ENCODE measurements at regions not wholly inside any gene's neighbourhood (a gene's known extent, or its start where the extent isn't known, plus 50 kb on each side); places are given as distances from the start of the nearest gene placed in this dataset.

DNA sequence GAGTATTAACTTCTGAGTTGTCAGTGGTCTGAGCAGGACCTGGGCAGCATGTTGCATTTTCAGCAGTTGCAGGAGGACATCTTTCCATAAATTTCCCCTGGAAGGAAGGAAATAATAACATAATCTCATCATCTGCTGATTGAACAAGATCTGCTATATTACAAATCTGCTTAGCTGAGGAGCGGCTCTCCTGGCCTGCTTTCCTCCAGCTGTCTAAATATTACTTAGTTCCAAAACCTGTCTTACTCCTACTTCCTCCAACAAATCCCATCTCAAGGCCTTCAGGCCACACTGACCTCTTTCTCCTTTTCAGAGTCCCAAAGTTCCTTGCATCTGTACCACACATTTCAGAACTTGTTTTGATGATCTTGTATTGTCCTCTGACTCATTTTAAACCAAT, 364.4 kb upstream of the MCTP2 start:
- no peaks in the 10 kb centered on the region for H3K4me1 ChIP-seq (ENCODE audit: insufficient read depth)
- H3K27ac ChIP-seq: no peak overlapping the region
- no peaks in the 10 kb centered on the region for H3K36me3 ChIP-seq (replicated peaks; ENCODE audit: insufficient read depth, low read depth)
- no peak overlapping the region for H2AFZ ChIP-seq
- no peaks in the 10 kb centered on the region for H3K9me2 ChIP-seq (replicated peaks; ENCODE audit: insufficient read depth)
- H3K9me3 ChIP-seq (ENCODE audit: low read depth): no peaks in the 10 kb centered on the region
- no peak for DNase-seq (ENCODE audit: low spot score)
- TF ChIP-seq EZH2phosphoT487 (IDR thresholded peaks at IDR 0.05; ENCODE audit: low read depth, severe bottlenecking, unreplicated experiment): no peak
- H3K79me2 ChIP-seq: no peaks in the 10 kb centered on the region
- no peak overlapping the region for H3K4me2 ChIP-seq
- H3K27me3 ChIP-seq: no peaks in the 10 kb centered on the region
- no peak overlapping the region for H3K4me3 ChIP-seq
- no peaks in the 10 kb centered on the region for H4K20me1 ChIP-seq (ENCODE audit: insufficient read depth, poor library complexity, severe bottlenecking)
- WGBS (ENCODE audit: low lambda C conversion rate, missing lambda C conversion rate): 96% methylated on average over 1 of the region's 1 CpG

DNA sequence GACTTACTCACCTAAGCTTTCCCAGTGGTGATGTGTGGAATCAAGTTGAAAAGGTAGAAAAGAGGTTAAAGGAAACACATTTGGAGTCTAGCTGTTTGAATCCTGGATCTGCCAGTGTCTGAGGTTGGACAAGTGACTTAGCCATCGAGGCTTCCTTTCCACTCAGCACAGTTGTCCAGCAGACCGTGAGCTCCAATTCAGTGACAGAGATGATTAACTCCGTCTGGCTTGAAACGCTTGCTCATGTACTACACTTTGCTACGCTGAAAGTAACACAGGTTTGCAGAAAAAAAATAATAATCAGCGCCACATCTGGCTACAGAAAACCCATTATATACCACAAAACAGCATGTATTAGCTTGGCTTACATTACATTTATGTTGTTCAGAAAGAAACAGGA, 364.9 kb upstream of the MCTP2 start:
- Histone ChIP-seq H2AFZ (no peak overlapping the region), H3K4me2 (no peak overlapping the region), H3K9me3 (ENCODE audit: low read depth) (no peaks in the 10 kb centered on the region), H3K36me3 (replicated peaks; ENCODE audit: insufficient read depth, low read depth) (no peaks in the 10 kb centered on the region), H4K20me1 (ENCODE audit: insufficient read depth, poor library complexity, severe bottlenecking) (no peaks in the 10 kb centered on the region), H3K4me3 (no peak overlapping the region), H3K9me2 (replicated peaks; ENCODE audit: insufficient read depth) (no peaks in the 10 kb centered on the region), H3K27ac (no peak overlapping the region), H3K79me2 (no peaks in the 10 kb centered on the region), H3K4me1 (ENCODE audit: insufficient read depth) (no peaks in the 10 kb centered on the region), H3K27me3 (no peaks in the 10 kb centered on the region)
- TF ChIP-seq CTCF (IDR thresholded peaks at IDR 0.05; ENCODE audit: poor library complexity): no peak
- no peak for TF ChIP-seq EZH2 (IDR thresholded peaks at IDR 0.05; ENCODE audit: borderline replicate concordance)
- TF ChIP-seq EZH2phosphoT487 (IDR thresholded peaks at IDR 0.05; ENCODE audit: low read depth, severe bottlenecking, unreplicated experiment): no peak
- DNase-seq (ENCODE audit: low spot score): no peak
- 78% methylated on average over 6 of the region's 6 CpGs for WGBS (ENCODE audit: low lambda C conversion rate, missing lambda C conversion rate)

GRCh38 chr15:93865586-93865985, 365.8 kb upstream of the MCTP2 start:
- DNase-seq (ENCODE audit: low spot score): no peak
- H3K9me2 ChIP-seq (replicated peaks; ENCODE audit: insufficient read depth): no peaks in the 10 kb centered on the region
- 71% methylated on average over 4 of the region's 4 CpGs for WGBS (ENCODE audit: low lambda C conversion rate, missing lambda C conversion rate)
- no peaks in the 10 kb centered on the region for H3K27me3 ChIP-seq
- H3K79me2 ChIP-seq: no peaks in the 10 kb centered on the region
- no peaks in the 10 kb centered on the region for H3K9me3 ChIP-seq (ENCODE audit: low read depth)
- no peaks in the 10 kb centered on the region for H4K20me1 ChIP-seq (ENCODE audit: insufficient read depth, poor library complexity, severe bottlenecking)
- no peak overlapping the region for H3K4me3 ChIP-seq
- TF ChIP-seq EZH2 (IDR thresholded peaks at IDR 0.05; ENCODE audit: borderline replicate concordance) (no peak), CTCF (IDR thresholded peaks at IDR 0.05; ENCODE audit: poor library complexity) (no peak), EZH2phosphoT487 (IDR thresholded peaks at IDR 0.05; ENCODE audit: low read depth, severe bottlenecking, unreplicated experiment) (no peak)
- H3K36me3 ChIP-seq (replicated peaks; ENCODE audit: insufficient read depth, low read depth): no peaks in the 10 kb centered on the region
- H2AFZ ChIP-seq: no peak overlapping the region
- H3K27ac ChIP-seq: no peak overlapping the region
- no peak overlapping the region for H3K4me2 ChIP-seq
- H3K4me1 ChIP-seq (ENCODE audit: insufficient read depth): no peaks in the 10 kb centered on the region

GRCh38 chr15:93862791-93863190, 368.6 kb upstream of the MCTP2 start:
- H3K9me2 ChIP-seq (replicated peaks; ENCODE audit: insufficient read depth): no peaks in the 10 kb centered on the region
- H3K4me3 ChIP-seq: no peak overlapping the region
- H3K9me3 ChIP-seq (ENCODE audit: low read depth): no peaks in the 10 kb centered on the region
- H3K4me2 ChIP-seq: no peak overlapping the region
- TF ChIP-seq CTCF (IDR thresholded peaks at IDR 0.05; ENCODE audit: poor library complexity) (no peak), EZH2phosphoT487 (IDR thresholded peaks at IDR 0.05; ENCODE audit: low read depth, severe bottlenecking, unreplicated experiment) (no peak), EZH2 (IDR thresholded peaks at IDR 0.05; ENCODE audit: borderline replicate concordance) (no peak)
- H4K20me1 ChIP-seq (ENCODE audit: insufficient read depth, poor library complexity, severe bottlenecking): no peaks in the 10 kb centered on the region
- WGBS (ENCODE audit: low lambda C conversion rate, missing lambda C conversion rate): 87% methylated on average over 7 of the region's 7 CpGs
- H3K27ac ChIP-seq: no peak overlapping the region
- no peak for DNase-seq (ENCODE audit: low spot score)
- H3K79me2 ChIP-seq: no peaks in the 10 kb centered on the region
- H3K27me3 ChIP-seq: no peaks in the 10 kb centered on the region
- H3K4me1 ChIP-seq (ENCODE audit: insufficient read depth): no peaks in the 10 kb centered on the region
- H3K36me3 ChIP-seq (replicated peaks; ENCODE audit: insufficient read depth, low read depth): no peaks in the 10 kb centered on the region
- no peak overlapping the region for H2AFZ ChIP-seq

All from hepatocyte (in vitro differentiated cells).